GM18520 (cell line): ENCODE measurements at regions not wholly inside any gene's neighbourhood (a gene's known extent, or its start where the extent isn't known, plus 50 kb on each side); places are given as distances from the start of the nearest gene placed in this dataset.

Experiments
- ATAC-seq: cut with Tn5 transposase; IDR thresholded peaks from one replicate; pipeline ENCODE4 v1.9.1; 2021; ENCODE audit not compliant: unreplicated experiment

DNA sequence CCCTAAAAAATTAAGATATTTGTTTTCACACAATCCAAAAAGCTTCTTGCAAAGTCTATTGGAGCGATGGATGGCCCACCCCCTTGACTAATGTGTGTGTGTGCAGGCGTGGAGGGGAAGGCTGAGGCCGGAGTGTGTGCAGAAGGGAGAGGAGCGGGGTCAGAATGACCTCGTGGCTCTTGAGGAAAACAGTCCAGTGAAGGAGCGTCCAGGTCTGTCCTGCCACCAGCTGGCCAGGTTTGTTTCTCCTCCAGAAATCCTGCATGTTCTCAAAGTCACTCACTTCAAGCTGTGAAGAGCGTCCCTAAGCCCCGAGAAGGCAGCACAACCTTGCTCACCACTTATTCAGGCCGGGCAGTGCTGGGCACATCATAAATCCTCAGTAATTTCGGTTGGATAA, 69.5 kb upstream of the SSX2IP start:
- no peak for ATAC-seq

GRCh38 chr1:84758968-84759491, 68.8 kb upstream of the SSX2IP start:
- ATAC-seq = no peak

- ATAC-seq = no peak
Observed at GRCh38 chr1:84758476-84758875, 68.2 kb upstream of the SSX2IP start.

DNA sequence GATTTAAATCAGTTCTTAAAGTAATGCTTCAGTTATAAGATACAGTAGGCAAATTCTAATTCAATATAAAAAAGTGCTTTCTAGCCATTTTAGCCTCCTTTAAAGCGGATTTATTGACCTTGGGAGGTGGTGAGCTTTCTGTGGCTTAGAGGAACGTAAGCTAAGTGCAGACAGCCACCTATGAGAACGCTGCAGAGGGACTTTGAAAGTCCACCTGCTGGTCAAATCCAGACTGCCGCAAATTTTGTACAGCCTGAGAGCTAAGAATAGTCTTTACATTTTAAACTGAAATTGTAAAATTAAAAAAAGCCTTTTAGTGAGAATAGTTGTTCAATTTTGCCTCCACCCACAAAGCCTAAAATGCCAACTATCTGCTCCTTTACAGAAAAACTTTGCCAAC, 67.0 kb upstream of the SSX2IP start:
- ATAC-seq = no peak

GRCh38 chr1:84756455-84757082, 66.3 kb upstream of the SSX2IP start:
- ATAC-seq = no peak

GRCh38 chr1:84756001-84756400, 65.7 kb upstream of the SSX2IP start:
- no peak for ATAC-seq

DNA sequence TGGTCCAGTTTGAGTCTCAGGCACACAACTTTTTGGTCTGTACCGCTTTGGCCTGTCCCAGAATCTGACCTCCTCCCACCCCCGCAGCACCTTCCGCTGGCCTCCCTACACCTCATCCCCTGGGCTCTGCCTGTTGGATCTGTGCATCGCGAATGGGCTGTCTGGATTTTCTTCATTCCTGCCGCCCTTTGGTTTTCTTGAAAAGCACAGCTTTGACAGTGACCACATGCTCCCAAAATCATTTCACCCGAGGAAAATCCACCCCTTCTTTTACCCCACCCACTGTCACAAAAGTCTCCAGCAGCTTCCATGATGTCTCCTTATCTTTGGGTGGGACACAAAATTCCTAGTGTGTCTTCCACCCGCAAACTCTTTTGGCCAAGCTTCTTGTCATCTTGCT, 65.0 kb upstream of the SSX2IP start:
- no peak for ATAC-seq

DNA sequence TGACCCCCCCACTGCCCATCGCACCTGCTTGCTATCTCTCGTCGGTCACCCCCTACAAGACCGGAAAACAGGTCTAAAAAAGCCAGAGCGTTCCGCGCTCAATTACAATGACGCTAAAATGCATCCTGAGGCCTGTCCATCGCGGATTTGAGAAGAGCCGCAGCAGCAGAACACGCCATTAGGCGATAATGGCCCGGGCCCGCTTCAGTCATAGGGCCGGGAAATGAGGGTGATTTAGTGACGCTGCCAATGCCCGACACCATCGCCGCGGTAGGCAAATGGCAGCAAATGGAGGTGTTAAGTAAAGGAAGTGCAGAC, 64.1 kb upstream of the SSX2IP start:
- ATAC-seq = no peak

- ATAC-seq = peak; percentile 49
Observed at GRCh38 chr1:84753516-84754385, 63.5 kb upstream of the SSX2IP start.

DNA sequence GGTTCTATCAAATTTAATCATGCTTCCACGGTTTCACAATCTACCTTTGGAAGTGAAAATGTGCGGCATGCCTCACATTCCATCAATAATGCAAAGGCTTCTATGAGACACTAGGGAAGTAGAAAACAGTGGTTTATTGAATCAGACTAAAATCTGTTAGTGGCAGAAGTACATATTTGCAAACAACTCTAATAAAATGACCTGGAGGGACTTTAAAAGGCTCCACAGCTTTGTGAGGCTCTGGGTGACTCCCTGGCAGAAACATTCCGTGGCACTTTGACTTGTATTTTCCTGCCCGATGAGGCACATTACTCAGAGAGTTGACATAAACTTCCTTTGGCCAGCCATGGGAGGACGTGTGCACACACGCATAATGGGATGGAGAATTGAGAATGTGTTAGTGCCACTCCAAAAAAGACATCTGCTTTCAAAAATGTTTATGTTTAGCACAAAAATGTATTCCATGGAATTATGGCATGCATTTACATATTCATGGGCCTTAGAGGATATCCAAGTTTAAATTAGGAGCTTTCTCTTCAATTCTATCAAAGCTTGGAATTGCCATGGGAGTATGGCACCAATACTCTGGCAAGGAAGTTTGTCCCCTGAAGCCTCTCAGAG, 60.0 kb upstream of the SSX2IP start:
- no peak for ATAC-seq

GRCh38 chr1:84749427-84749826, 59.2 kb upstream of the SSX2IP start:
- ATAC-seq = no peak

GRCh38 chr1:84748364-84748763, 58.1 kb upstream of the SSX2IP start:
- ATAC-seq = no peak

DNA sequence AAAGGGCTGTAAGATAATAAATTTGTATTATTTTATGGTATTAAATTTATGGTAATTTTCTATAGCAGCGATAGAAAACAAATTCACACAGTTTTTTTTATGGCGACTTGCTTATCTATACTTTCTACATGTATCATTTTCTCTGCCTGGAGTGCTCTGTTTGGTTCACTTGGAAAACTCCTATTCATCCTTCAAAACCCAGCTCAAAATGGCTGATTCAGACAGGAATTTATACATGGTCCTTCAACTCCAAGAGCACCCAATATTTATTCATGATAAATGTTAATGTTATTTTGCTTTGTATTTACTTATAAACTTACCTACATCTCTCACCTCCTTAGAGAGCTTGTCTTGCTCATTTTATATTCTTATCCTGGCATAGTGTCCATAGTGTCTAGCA, 55.6 kb upstream of the SSX2IP start:
- no peak for ATAC-seq

- no peak for ATAC-seq
Observed at GRCh38 chr1:84743896-84744295, 53.6 kb upstream of the SSX2IP start.

- ATAC-seq = peak; percentile 84
Observed at GRCh38 chr1:84742653-84743052, 52.4 kb upstream of the SSX2IP start.

- ATAC-seq = no peak
Observed at GRCh38 chr1:84740050-84740714, 49.9 kb upstream of the SSX2IP start.
